GM23338 (cell line): ENCODE measurements at regions not wholly inside any gene's neighbourhood (a gene's known extent, or its start where the extent isn't known, plus 50 kb on each side); places are given as distances from the start of the nearest gene placed in this dataset.

Experiments used
- CREB1 ChIP-seq: fragments of 250-450 bp; sonication (Bioruptor Pico); IDR thresholded peaks from 2 replicates; pipeline ENCODE4 v1.5.0; 2020; ENCODE audit warnings: low read depth, mild to moderate bottlenecking, moderate library complexity
- CTCF ChIP-seq, 2 experiments: fragments of 200-600 bp in 1 of 2; sonication (generic) in 1 of 2; conservative IDR thresholded peaks; 2 replicates each; pipeline versions ENCODE4 v1.5.1 to v1.6.1; 2016 to 2017; ENCODE audit warnings: antibody characterized with exemption in 2 of 2, low read depth in 2 of 2, mild to moderate bottlenecking in 2 of 2, moderate library complexity in 1 of 2
- ETS1 ChIP-seq: IDR thresholded peaks from 2 replicates; pipeline ENCODE4 v1.6.1; 2016; ENCODE audit warnings: antibody characterized with exemption
- EZH2 ChIP-seq: fragments of 200-600 bp; sonication (generic); IDR thresholded peaks from one replicate; pipeline ENCODE4 v1.8.0; 2017; ENCODE audit warnings: antibody characterized with exemption, mild to moderate bottlenecking, low read depth; ENCODE audit not compliant: unreplicated experiment
- EZH2phosphoT487 ChIP-seq: fragments of 200-600 bp; sonication (generic); IDR thresholded peaks from one replicate; pipeline ENCODE4 v1.8.1; 2018; ENCODE audit warnings: antibody characterized with exemption; ENCODE audit not compliant: unreplicated experiment
- NANOG ChIP-seq: IDR thresholded peaks from 2 replicates; pipeline ENCODE4 v1.6.1; 2016; ENCODE audit warnings: antibody characterized with exemption, borderline replicate concordance
- POLR2AphosphoS5 ChIP-seq: IDR thresholded peaks from 2 replicates; pipeline ENCODE4 v1.6.1; 2016; ENCODE audit warnings: antibody characterized with exemption, low read depth
- REST ChIP-seq: IDR thresholded peaks from one replicate; pipeline ENCODE4 v1.6.1; 2018; ENCODE audit warnings: antibody characterized with exemption; ENCODE audit not compliant: unreplicated experiment
- STAT1 ChIP-seq: IDR thresholded peaks from one replicate; pipeline ENCODE4 v1.6.1; 2016; ENCODE audit warnings: antibody characterized with exemption; ENCODE audit not compliant: unreplicated experiment
- ZNF114 ChIP-seq: fragments of 250-450 bp; sonication (Bioruptor Pico); IDR thresholded peaks from 2 replicates; pipeline ENCODE4 v1.5.0; 2020; ENCODE audit warnings: mild to moderate bottlenecking, moderate library complexity
- ZNF331 ChIP-seq: fragments of 250-450 bp; sonication (Bioruptor Pico); IDR thresholded peaks from 2 replicates; pipeline ENCODE4 v1.5.0; 2020; ENCODE audit warnings: low read depth, mild to moderate bottlenecking, moderate library complexity

GRCh38 chr4:180721356-180721755 lies 1521.8 kb upstream of the TENM3 start:
- TF ChIP-seq EZH2 (no peak), REST (no peak), POLR2AphosphoS5 (no peak), ZNF331 (CRISPR knock-in tag) (no peak), CTCF (conservative IDR thresholded peaks at IDR 0.05; ENCODE audit: low read depth in 2 of 2) (no peak), NANOG (no peak), EZH2phosphoT487 (no peak), ETS1 (no peak), CREB1 (no peak), STAT1 (no peak), ZNF114 (CRISPR knock-in tag) (no peak)
